GM21723 (cell line): ENCODE measurements at regions not wholly inside any gene's neighbourhood (a gene's known extent, or its start where the extent isn't known, plus 50 kb on each side); places are given as distances from the start of the nearest gene placed in this dataset.
A peak's percentile ranks its signal among the peaks of the same experiment; 100 is the strongest.

Source experiments
- ATAC-seq: cut with Tn5 transposase; IDR thresholded peaks from one replicate; pipeline ENCODE4 v1.9.1; 2021; ENCODE audit warnings: mild to moderate bottlenecking, moderate library complexity; ENCODE audit not compliant: unreplicated experiment

DNA sequence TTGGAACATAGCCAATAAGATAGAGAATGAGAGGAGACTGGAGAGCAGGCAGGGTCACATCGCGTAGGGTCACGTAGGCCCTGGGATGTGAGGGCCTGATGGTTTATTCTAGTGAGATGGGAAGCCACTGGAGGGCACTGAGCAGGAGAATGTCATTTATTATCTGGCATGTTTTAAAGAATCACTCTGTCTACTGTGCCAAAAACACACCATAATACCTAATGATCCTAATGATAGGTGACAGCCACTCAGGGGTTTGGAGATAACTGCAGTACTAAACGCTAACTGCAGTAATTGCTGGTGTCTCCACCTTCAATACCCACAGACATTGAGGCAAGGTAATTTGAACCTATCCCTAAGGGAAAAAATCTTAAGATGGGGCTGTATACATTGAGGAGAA lies 185.4 kb downstream of the TTLL7 start:
- no peak for ATAC-seq

- no peak for ATAC-seq
Measured at GRCh38 chr1:83810144-83810543, 188.8 kb downstream of the TTLL7 start.

- ATAC-seq: no peak
Measured at GRCh38 chr1:83808536-83808935, 190.4 kb downstream of the TTLL7 start.

DNA sequence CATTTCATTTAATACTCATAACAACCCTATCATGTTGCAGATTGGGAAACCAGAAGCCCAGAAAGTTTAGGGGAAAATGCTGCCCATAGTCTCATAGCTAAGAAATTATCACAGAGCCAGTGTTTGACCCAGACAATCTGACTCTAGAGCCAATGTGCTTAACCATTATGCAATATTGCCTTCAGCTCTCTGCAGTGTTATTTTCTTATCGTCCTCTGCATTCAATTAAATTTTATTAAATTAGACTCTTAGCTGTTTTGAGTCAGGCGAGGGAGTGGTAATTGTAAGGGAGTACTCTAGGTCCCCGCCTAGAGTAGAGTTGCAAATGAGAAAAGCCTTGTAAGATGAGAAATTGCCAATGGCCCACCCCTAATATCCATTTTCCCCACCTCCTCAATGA lies 191.1 kb downstream of the TTLL7 start:
- no peak for ATAC-seq

DNA sequence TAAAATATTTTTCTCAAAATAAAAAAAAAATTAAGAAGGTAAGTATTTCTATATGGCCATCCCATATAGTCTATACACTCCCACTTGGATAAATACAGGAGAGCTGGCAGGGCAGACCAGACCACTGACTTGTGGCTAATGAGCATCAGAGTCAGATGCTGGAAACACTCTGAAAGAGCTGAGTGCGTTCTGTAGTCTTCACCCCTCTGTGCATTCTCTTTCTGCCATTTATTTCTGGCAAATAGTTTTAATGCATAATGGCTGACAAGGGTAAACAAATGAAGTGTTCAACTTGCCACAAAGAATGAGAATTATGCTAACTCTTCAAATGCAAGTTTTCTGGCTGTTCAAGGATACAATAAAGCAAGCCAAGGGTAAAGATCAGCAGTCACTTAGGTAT lies 191.7 kb downstream of the TTLL7 start:
- ATAC-seq: no peak

DNA sequence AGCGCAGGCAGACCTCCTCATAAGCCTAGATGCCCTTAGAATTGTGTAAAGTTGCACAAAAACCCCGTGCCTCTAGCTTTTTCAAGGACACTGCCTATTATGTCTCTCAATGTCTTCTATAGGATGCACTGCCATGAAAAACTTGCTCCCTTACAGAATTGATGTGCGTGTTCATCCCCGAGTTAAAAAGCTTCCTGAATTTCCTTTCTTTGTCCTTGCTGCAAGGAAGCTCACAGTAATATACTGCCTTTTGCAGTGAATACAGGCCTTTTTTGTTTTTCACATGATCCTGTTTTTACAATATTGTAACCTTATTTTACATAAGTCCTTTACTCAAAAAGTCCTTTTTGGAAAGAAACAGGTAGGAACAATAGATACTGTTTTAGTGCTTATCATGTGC lies 193.0 kb downstream of the TTLL7 start:
- no peak for ATAC-seq

GRCh38 chr1:83802460-83803152 lies 196.3 kb downstream of the TTLL7 start:
- no peak for ATAC-seq

GRCh38 chr1:83802023-83802422 lies 196.9 kb downstream of the TTLL7 start:
- ATAC-seq: no peak

- ATAC-seq: no peak
Measured at GRCh38 chr1:83800066-83800465, 198.9 kb downstream of the TTLL7 start.

DNA sequence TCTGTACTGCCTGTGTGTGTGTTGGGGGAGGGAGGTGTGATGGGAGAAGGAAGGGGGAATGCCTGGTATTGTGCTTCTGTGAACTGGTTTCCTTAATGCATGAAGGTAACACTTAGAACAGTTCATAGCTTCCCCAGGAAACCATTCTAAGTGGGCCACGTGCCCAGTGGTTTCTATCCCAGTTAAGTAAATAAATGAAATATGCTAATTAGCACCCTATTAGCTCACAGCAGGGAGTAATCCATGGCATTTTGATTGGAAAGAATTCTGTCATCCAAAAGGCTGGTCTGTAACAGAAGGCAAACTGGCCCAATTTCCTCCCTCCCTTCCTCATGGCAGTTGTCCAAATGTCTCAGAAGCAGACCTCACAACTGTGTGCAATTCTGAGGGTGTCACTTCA lies 199.3 kb downstream of the TTLL7 start:
- ATAC-seq: no peak

- no peak for ATAC-seq
Measured at GRCh38 chr1:83798965-83799364, 200.0 kb downstream of the TTLL7 start.

DNA sequence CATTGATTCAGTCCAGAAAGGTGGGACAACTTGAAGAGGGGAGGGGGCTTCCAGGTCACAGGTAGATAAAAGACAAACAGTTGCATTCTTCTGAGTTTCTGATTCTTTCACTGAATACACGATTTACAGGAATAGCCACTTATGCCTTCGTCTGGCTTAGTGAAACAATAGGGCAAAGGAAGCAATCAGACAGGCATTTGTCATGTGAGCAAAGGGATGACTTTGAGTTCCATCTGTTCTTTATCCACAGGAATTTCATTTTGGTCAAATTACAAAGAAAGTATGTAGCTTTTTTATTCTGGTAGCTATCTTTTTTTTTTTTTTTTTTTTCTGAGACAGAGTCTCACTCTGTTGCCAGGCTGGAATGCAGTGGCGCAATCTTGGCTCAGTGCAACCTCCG lies 202.5 kb downstream of the TTLL7 start:
- ATAC-seq: no peak

DNA sequence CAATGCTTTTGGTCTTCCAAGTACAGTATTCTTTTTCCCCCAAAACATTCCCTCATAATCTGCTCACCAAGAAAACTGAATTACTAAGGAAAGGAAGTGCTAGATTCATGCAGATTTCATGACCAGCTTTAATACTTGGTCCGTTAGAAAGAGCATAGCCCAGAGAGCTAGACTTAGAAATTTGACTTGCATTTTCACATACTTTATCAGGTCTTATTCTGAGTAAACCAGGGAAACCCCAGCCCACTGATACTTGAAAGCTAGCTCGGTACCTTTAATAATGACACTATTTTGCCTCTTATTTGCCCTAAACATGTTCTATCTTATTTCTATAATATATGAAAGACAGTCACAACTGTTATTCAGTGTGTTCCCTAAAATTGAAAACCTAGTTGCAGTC lies 204.5 kb downstream of the TTLL7 start:
- ATAC-seq: peak; percentile 87

- ATAC-seq: no peak
Measured at GRCh38 chr1:83791821-83792437, 207.0 kb downstream of the TTLL7 start.

DNA sequence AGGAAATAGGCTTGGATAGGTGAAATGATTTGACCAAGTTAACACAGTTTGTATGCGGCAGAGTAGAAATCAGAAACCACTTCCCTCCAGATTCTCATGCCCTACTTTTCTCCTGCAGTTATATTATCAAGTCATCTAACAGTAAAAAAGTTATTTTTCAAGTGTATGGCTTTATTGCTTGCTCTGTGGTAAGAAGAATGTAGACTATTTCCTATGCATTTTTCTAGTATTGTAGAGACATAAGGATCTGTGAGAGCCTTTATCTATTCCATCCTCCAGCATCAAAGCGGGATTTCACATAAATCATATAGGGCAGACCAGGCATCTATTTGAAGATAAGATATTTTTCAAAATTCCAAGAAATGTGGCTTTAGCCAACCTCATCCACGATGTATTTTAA lies 208.5 kb downstream of the TTLL7 start:
- ATAC-seq: no peak

DNA sequence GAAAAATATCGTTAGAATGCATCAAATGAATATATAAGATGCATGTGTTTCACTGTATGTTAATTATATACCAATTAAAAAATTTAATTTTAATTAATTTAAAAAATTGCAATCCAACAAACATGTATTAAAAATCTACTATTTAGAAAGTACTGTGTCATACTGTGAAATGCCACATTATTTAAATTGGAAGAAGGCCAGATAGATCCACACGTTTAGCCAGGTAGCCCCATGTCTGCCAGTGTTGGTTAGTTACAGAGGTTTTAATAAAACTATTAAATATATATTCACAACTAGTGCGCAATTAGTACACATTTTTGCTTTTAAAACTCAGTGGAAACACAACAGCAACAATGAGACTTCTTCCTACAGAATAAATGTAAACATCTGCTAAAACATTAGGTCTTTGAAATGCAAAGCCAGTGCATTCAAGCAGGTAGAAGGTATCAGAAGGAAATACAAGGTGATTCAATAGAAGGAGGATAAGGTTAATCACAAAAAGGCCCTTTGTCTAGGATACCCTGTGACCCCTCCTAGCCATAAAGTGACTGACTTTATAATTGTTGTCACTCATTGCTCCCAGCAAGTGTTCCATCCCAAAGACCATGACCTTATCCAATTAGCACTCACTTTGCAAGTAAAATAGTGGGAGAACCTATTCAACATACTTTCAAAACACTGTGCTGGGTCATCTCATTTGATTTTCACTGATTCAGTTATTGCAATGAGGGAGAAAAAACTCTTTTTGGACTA lies 211.5 kb downstream of the TTLL7 start:
- no peak for ATAC-seq

DNA sequence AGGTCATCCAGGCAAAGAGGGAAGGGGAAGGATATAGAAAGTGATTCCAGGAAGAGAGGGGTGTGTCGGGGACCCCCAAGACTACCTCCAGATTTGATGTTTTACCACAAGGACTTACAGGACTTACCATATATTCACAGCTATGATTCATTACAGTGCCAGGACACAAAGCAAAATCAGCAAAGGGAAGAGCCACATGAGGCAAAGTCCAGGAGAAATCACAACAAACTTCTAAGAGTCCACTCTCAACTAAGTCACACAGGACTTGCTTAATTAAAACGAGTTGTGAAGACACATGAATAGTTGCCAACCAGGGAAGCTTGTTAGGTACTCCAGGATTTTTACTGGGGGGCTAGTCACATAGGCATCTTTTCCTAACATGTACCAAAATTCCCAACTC lies 217.3 kb downstream of the TTLL7 start:
- ATAC-seq: no peak

GRCh38 chr1:83779565-83779964 lies 219.4 kb downstream of the TTLL7 start:
- no peak for ATAC-seq

GRCh38 chr1:83777758-83778101 lies 221.2 kb downstream of the TTLL7 start:
- ATAC-seq: no peak

- ATAC-seq: no peak
Measured at GRCh38 chr1:83776913-83777757, 221.8 kb downstream of the TTLL7 start.

- no peak for ATAC-seq
Measured at GRCh38 chr1:83775977-83776603, 222.8 kb downstream of the TTLL7 start.
